MM.1S (cell line): ENCODE measurements at regions not wholly inside any gene's neighbourhood (a gene's known extent, or its start where the extent isn't known, plus 50 kb on each side); places are given as distances from the start of the nearest gene placed in this dataset.

Experiments used
- DNase-seq: peaks from one replicate; pipeline ENCODE4 v3.0.0-alpha.2; 2015
- H2AFZ ChIP-seq: fragments of 300-600 bp; sonication (generic); 2 replicates; pipeline ENCODE4 v1.6.0; 2016; ENCODE audit warnings: antibody characterized with exemption, low read length
- H3F3A ChIP-seq: fragments of 300-600 bp; sonication (generic); 2 replicates; pipeline ENCODE4 v1.6.1; 2016; ENCODE audit warnings: mild to moderate bottlenecking, antibody characterized with exemption, low read length, moderate library complexity, mixed read lengths; ENCODE audit not compliant: insufficient read depth
- H3K27ac ChIP-seq: fragments of 300-600 bp; sonication (generic); 2 replicates; pipeline ENCODE4 v1.5.1; 2016; ENCODE audit warnings: mild to moderate bottlenecking, low read length
- H3K27me3 ChIP-seq: fragments of 300-600 bp; sonication (generic); replicated peaks from 2 replicates; pipeline ENCODE4 v1.6.0; 2016; ENCODE audit warnings: low read length; ENCODE audit not compliant: insufficient read depth
- H3K36me3 ChIP-seq: fragments of 300-600 bp; sonication (generic); replicated peaks from 2 replicates; pipeline ENCODE4 v1.6.1; 2016; ENCODE audit warnings: mild to moderate bottlenecking, low read length, mixed read lengths; ENCODE audit not compliant: insufficient read depth
- H3K4me1 ChIP-seq: fragments of 300-600 bp; sonication (generic); 2 replicates; pipeline ENCODE4 v1.6.1; 2016; ENCODE audit warnings: low read length, mixed read lengths
- H3K4me2 ChIP-seq: fragments of 300-600 bp; sonication (generic); 2 replicates; pipeline ENCODE4 v1.6.0; 2016; ENCODE audit warnings: low read depth, low read length
- H3K4me3 ChIP-seq: fragments of 300-600 bp; sonication (generic); 2 replicates; pipeline ENCODE4 v1.5.1; 2016; ENCODE audit warnings: low read length, mixed read lengths
- H3K79me2 ChIP-seq: fragments of 300-600 bp; sonication (generic); 2 replicates; pipeline ENCODE4 v1.6.1; 2016; ENCODE audit warnings: mixed run types, low read length, mixed read lengths
- H3K9ac ChIP-seq: fragments of 300-600 bp; sonication (generic); 2 replicates; pipeline ENCODE4 v1.6.1; 2016; ENCODE audit warnings: low read length, mixed read lengths
- H3K9me2 ChIP-seq: fragments of 300-600 bp; sonication (generic); replicated peaks from 2 replicates; pipeline ENCODE4 v1.6.1; 2016; ENCODE audit warnings: mild to moderate bottlenecking, low read length, mixed read lengths; ENCODE audit not compliant: insufficient read depth
- H3K9me3 ChIP-seq: fragments of 300-600 bp; sonication (generic); replicated peaks from 2 replicates; pipeline ENCODE4 v1.6.1; 2016; ENCODE audit warnings: mild to moderate bottlenecking, low read length, mixed read lengths; ENCODE audit not compliant: insufficient read depth
- H4K20me1 ChIP-seq: fragments of 300-600 bp; sonication (generic); 2 replicates; pipeline ENCODE4 v1.6.1; 2016; ENCODE audit warnings: mild to moderate bottlenecking, low read length, moderate library complexity, mixed read lengths; ENCODE audit not compliant: insufficient read depth
- CTCF ChIP-seq: fragments of 300-600 bp; sonication (generic); IDR thresholded peaks from 2 replicates; pipeline ENCODE4 v1.5.1; 2016; ENCODE audit warnings: antibody characterized with exemption, low read length, mixed read lengths
- EZH2 ChIP-seq: fragments of 300-600 bp; sonication (generic); optimal IDR thresholded peaks from 2 replicates; pipeline ENCODE3; 2017; ENCODE audit warnings: low read depth, mild to moderate bottlenecking, antibody characterized with exemption, low read length, mixed read lengths
- EZH2phosphoT487 ChIP-seq: fragments of 300-600 bp; sonication (generic); IDR thresholded peaks from 2 replicates; pipeline ENCODE4 v1.6.1; 2018; ENCODE audit warnings: antibody characterized with exemption, low read length

GRCh38 chr12:87676731-87677130, 352.5 kb downstream of the C12orf50 start:
- Histone ChIP-seq H3K36me3 (no peaks in the 10 kb centered on the region), H3K79me2 (no peaks in the 10 kb centered on the region), H3F3A (no peaks in the 10 kb centered on the region; the same call in 1 of the 2 replicates), H3K27me3 (peaks cover 8% of the 10 kb centered on the region; the same call in 1 of the 2 replicates), H4K20me1 (no peaks in the 10 kb centered on the region), H3K9ac (no peak overlapping the region), H3K4me3 (no peak overlapping the region), H3K4me1 (no peaks in the 10 kb centered on the region), H3K4me2 (no peak overlapping the region), H3K9me3 (no peaks in the 10 kb centered on the region), H3K9me2 (no peaks in the 10 kb centered on the region), H3K27ac (no peak overlapping the region), H2AFZ (no peak overlapping the region)
- TF ChIP-seq EZH2phosphoT487, result no peak
- TF ChIP-seq EZH2, result no peak
- TF ChIP-seq CTCF, result no peak
- DNase-seq, result no peak

- Histone ChIP-seq H3K79me2 (no peaks in the 10 kb centered on the region), H3K27ac (no peak overlapping the region), H3K27me3 (peaks cover 8% of the 10 kb centered on the region; the same call in 1 of the 2 replicates), H3F3A (no peaks in the 10 kb centered on the region; the same call in 1 of the 2 replicates), H4K20me1 (no peaks in the 10 kb centered on the region), H3K9ac (no peak overlapping the region), H3K4me1 (no peaks in the 10 kb centered on the region), H3K9me2 (no peaks in the 10 kb centered on the region), H3K4me3 (no peak overlapping the region), H2AFZ (no peak overlapping the region), H3K9me3 (no peaks in the 10 kb centered on the region), H3K4me2 (peak overlapping the region; percentile 13; the same call in 1 of the 2 replicates), H3K36me3 (no peaks in the 10 kb centered on the region)
- peak; percentile 64 for DNase-seq
- TF ChIP-seq EZH2 (no peak), EZH2phosphoT487 (no peak), CTCF (no peak)
These were observed 357.4 kb downstream of the C12orf50 start for GRCh38 chr12:87671757-87672156.

- Histone ChIP-seq H3K4me2 (no peak overlapping the region), H3K79me2 (no peaks in the 10 kb centered on the region), H3K27ac (no peak overlapping the region), H3F3A (no peaks in the 10 kb centered on the region; the same call in 1 of the 2 replicates), H3K4me1 (no peaks in the 10 kb centered on the region), H3K9me2 (no peaks in the 10 kb centered on the region), H4K20me1 (no peaks in the 10 kb centered on the region), H3K9me3 (no peaks in the 10 kb centered on the region), H3K9ac (no peak overlapping the region), H2AFZ (no peak overlapping the region), H3K36me3 (no peaks in the 10 kb centered on the region), H3K4me3 (no peak overlapping the region), H3K27me3 (peaks cover 8% of the 10 kb centered on the region; the same call in 1 of the 2 replicates)
- no peak for TF ChIP-seq CTCF
- TF ChIP-seq EZH2, result no peak
- no peak for TF ChIP-seq EZH2phosphoT487
- no peak for DNase-seq
These were observed 358.8 kb downstream of the C12orf50 start for GRCh38 chr12:87670448-87670847.
